ENCODE measurements at regions not wholly inside any gene's neighbourhood (a gene's known extent, or its start where the extent isn't known, plus 50 kb on each side); places are given as distances from the start of the nearest gene placed in this dataset.

DNA sequence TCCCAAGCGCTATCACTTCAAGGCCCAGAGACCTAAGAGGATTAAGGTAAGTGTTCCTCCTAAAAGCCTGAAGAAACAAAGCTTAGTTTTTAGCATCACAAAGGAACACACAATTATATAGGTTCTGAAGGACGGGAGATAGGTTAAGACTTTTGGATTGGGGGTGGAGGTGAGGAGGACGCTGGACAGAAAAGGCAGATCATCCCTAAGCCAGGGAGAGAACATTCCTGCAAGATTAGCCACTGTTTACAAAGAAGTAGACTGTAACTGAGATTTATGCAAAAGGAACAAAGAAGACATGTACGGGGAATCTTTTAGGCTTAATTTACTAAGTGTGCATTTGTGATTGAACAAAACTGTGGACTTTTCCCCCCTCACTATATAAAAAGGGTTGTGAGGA is 184.1 kb upstream of the IRX5 start (continued):
- TF ChIP-seq ZIC2 (tag by site-specific recombination; IDR thresholded peaks at IDR 0.05), result no peak
- no peak for TF ChIP-seq BCL11B (tag by site-specific recombination; IDR thresholded peaks at IDR 0.05; ENCODE audit: low read depth)

DNA sequence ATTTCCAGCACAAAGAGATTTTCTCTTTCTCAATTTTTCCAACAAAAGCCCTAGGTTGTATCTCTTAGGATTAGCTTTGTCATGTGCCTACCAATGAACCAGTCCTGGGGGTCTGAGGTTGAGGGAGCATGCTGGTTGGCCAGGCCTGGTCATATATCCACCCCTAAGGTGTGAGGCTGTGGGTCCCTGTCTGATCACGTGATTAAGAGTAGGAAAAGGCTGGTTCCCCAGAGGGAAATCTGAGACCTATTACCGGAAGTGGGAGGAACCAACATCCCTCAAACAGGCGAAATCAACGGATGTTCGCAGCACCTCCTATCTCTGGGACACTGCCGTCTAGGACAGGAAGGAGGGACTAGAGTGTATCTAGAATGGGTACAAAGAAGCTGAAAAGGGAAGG is 185.7 kb upstream of the IRX5 start:
- ChIA-PET POLR2A (no interaction called here), CTCF (interaction anchor here (0.7 kb wide), 1 partner anchor 37 kb away, joined by 4 read pairs; no protein-coding TSS in a partner anchor)
- no peak overlapping the region for H3K4me3 ChIP-seq (ENCODE audit: low read depth, low read length)
- TF ChIP-seq MEIS1 (CRISPR knock-in tag; IDR thresholded peaks at IDR 0.05; ENCODE audit: borderline replicate concordance) (no peak), ZNF2 (tag by site-specific recombination; IDR thresholded peaks at IDR 0.05) (no peak)
- H3K4me1 ChIP-seq (ENCODE audit: control insufficient read depth, insufficient read depth, low read length), result no peaks in the 10 kb centered on the region
- no peaks in the 10 kb centered on the region for H3K9me3 ChIP-seq (ENCODE audit: control insufficient read depth, insufficient read depth, low read depth, low read length)
- H3K27ac ChIP-seq (ENCODE audit: extremely low read depth, low read depth, low read length), result no peak overlapping the region
- no peaks in the 10 kb centered on the region for H3K36me3 ChIP-seq (ENCODE audit: control insufficient read depth in 2 of 2, insufficient read depth in 1 of 2, low read length in 2 of 2)

DNA sequence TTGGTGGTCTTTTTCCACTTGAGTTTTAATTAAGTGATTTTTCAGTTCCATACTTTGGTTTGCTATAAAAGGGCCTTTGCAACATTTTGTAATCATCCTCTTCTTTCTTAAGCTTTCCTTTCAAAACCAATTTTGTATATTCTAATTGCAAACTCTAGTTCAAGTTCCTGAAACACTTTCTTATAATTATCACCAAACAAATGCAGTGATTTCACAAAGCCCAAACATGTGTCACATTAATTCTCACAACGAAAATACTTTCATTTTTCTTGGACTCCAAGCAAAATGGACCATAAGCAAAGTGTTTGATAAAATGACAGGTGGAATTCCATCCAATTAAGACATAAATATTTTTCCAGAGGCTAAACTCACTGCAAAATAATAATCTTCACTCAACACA is 188.2 kb upstream of the IRX5 start:
- H3K4me1 ChIP-seq (ENCODE audit: control insufficient read depth, insufficient read depth, low read length), result no peaks in the 10 kb centered on the region
- H3K36me3 ChIP-seq (ENCODE audit: control insufficient read depth in 2 of 2, insufficient read depth in 1 of 2, low read length in 2 of 2), result no peaks in the 10 kb centered on the region
- ChIA-PET POLR2A (no interaction called here), CTCF (no interaction called here)
- no peak overlapping the region for H3K27ac ChIP-seq (ENCODE audit: extremely low read depth, low read depth, low read length)
- TF ChIP-seq ZNF621 (tag by site-specific recombination; IDR thresholded peaks at IDR 0.05) (no peak), OSR2 (tag by site-specific recombination; IDR thresholded peaks at IDR 0.05) (no peak), ZNF184 (tag by site-specific recombination; IDR thresholded peaks at IDR 0.05) (no peak), ZNF571 (tag by site-specific recombination; IDR thresholded peaks at IDR 0.05) (no peak), ZFHX2 (tag by site-specific recombination; conservative IDR thresholded peaks at IDR 0.05) (no peak), ZBTB7A (tag by site-specific recombination; IDR thresholded peaks at IDR 0.05; ENCODE audit: low read depth) (no peak), ZNF274 (IDR thresholded peaks at IDR 0.05; ENCODE audit: low read length) (no peak), ZNF274 (tag by site-specific recombination; IDR thresholded peaks at IDR 0.05; ENCODE audit: borderline replicate concordance) (no peak), ZNF138 (tag by site-specific recombination; IDR thresholded peaks at IDR 0.05; ENCODE audit: borderline replicate concordance) (no peak), BCL11A (tag by site-specific recombination; IDR thresholded peaks at IDR 0.05; ENCODE audit: low read depth) (no peak), ZNF548 (tag by site-specific recombination; IDR thresholded peaks at IDR 0.05) (no peak), WT1 (tag by site-specific recombination; IDR thresholded peaks at IDR 0.05) (no peak), ZNF658 (tag by site-specific recombination; IDR thresholded peaks at IDR 0.05) (no peak), ZFP41 (tag by site-specific recombination; IDR thresholded peaks at IDR 0.05; ENCODE audit: borderline replicate concordance) (no peak)
- TF ChIP-seq, protein P1, sequence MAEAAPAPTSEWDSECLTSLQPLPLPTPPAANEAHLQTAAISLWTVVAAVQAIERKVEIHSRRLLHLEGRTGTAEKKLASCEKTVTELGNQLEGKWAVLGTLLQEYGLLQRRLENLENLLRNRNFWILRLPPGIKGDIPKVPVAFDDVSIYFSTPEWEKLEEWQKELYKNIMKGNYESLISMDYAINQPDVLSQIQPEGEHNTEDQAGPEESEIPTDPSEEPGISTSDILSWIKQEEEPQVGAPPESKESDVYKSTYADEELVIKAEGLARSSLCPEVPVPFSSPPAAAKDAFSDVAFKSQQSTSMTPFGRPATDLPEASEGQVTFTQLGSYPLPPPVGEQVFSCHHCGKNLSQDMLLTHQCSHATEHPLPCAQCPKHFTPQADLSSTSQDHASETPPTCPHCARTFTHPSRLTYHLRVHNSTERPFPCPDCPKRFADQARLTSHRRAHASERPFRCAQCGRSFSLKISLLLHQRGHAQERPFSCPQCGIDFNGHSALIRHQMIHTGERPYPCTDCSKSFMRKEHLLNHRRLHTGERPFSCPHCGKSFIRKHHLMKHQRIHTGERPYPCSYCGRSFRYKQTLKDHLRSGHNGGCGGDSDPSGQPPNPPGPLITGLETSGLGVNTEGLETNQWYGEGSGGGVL (tag by site-specific recombination; IDR thresholded peaks at IDR 0.05), result no peak
- TF ChIP-seq, protein P2, sequence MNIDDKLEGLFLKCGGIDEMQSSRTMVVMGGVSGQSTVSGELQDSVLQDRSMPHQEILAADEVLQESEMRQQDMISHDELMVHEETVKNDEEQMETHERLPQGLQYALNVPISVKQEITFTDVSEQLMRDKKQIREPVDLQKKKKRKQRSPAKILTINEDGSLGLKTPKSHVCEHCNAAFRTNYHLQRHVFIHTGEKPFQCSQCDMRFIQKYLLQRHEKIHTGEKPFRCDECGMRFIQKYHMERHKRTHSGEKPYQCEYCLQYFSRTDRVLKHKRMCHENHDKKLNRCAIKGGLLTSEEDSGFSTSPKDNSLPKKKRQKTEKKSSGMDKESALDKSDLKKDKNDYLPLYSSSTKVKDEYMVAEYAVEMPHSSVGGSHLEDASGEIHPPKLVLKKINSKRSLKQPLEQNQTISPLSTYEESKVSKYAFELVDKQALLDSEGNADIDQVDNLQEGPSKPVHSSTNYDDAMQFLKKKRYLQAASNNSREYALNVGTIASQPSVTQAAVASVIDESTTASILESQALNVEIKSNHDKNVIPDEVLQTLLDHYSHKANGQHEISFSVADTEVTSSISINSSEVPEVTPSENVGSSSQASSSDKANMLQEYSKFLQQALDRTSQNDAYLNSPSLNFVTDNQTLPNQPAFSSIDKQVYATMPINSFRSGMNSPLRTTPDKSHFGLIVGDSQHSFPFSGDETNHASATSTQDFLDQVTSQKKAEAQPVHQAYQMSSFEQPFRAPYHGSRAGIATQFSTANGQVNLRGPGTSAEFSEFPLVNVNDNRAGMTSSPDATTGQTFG (tag by site-specific recombination; IDR thresholded peaks at IDR 0.05; ENCODE audit: borderline replicate concordance), result no peak
- TF ChIP-seq, protein P3, sequence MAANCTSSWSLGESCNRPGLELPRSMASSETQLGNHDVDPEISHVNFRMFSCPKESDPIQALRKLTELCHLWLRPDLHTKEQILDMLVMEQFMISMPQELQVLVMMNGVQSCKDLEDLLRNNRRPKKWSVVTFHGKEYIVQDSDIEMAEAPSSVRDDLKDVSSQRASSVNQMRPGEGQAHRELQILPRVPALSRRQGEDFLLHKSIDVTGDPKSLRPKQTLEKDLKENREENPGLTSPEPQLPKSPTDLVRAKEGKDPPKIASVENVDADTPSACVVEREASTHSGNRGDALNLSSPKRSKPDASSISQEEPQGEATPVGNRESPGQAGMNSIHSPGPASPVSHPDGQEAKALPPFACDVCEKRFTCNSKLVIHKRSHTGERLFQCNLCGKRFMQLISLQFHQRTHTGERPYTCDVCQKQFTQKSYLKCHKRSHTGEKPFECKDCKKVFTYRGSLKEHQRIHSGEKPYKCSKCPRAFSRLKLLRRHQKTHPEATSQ (tag by site-specific recombination; IDR thresholded peaks at IDR 0.05), result no peak
- TF ChIP-seq, protein P4, sequence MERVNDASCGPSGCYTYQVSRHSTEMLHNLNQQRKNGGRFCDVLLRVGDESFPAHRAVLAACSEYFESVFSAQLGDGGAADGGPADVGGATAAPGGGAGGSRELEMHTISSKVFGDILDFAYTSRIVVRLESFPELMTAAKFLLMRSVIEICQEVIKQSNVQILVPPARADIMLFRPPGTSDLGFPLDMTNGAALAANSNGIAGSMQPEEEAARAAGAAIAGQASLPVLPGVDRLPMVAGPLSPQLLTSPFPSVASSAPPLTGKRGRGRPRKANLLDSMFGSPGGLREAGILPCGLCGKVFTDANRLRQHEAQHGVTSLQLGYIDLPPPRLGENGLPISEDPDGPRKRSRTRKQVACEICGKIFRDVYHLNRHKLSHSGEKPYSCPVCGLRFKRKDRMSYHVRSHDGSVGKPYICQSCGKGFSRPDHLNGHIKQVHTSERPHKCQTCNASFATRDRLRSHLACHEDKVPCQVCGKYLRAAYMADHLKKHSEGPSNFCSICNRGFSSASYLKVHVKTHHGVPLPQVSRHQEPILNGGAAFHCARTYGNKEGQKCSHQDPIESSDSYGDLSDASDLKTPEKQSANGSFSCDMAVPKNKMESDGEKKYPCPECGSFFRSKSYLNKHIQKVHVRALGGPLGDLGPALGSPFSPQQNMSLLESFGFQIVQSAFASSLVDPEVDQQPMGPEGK (tag by site-specific recombination; IDR thresholded peaks at IDR 0.05), result no peak
- TF ChIP-seq, protein P5, sequence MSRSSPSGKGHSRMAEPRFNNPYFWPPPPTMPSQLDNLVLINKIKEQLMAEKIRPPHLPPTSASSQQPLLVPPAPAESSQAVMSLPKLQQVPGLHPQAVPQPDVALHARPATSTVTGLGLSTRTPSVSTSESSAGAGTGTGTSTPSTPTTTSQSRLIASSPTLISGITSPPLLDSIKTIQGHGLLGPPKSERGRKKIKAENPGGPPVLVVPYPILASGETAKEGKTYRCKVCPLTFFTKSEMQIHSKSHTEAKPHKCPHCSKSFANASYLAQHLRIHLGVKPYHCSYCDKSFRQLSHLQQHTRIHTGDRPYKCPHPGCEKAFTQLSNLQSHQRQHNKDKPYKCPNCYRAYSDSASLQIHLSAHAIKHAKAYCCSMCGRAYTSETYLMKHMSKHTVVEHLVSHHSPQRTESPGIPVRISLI (tag by site-specific recombination; IDR thresholded peaks at IDR 0.05), result no peak
- H3K4me3 ChIP-seq (ENCODE audit: low read depth, low read length), result no peak overlapping the region
- H3K9me3 ChIP-seq (ENCODE audit: control insufficient read depth, insufficient read depth, low read depth, low read length), result no peaks in the 10 kb centered on the region
